Astrocyte of the spinal cord (primary cell): ENCODE measurements at regions not wholly inside any gene's neighbourhood (a gene's known extent, or its start where the extent isn't known, plus 50 kb on each side); places are given as distances from the start of the nearest gene placed in this dataset.

Source experiments
- DNase-seq: peaks from one replicate; pipeline ENCODE4 v3.0.0; 2011; ENCODE audit warnings: low read depth, low spot score
- H3K4me3 ChIP-seq: 2 replicates; pipeline ENCODE4 v1.5.1; 2011; ENCODE audit warnings: low read depth, mild to moderate bottlenecking, low read length, moderate library complexity
- in situ Hi-C: cut with HindIII; loops from 2 replicates; pipeline ENCODE4 v1.10.0; 2017; ENCODE audit warnings: low sequenced_read_pairs
- TF ChIP-seq, protein P1 (sequence below): IDR thresholded peaks from 2 replicates; pipeline ENCODE4 v1.5.1; 2012; ENCODE audit warnings: low read depth, mild to moderate bottlenecking, low read length, inconsistent platforms

- TF ChIP-seq, protein P1, sequence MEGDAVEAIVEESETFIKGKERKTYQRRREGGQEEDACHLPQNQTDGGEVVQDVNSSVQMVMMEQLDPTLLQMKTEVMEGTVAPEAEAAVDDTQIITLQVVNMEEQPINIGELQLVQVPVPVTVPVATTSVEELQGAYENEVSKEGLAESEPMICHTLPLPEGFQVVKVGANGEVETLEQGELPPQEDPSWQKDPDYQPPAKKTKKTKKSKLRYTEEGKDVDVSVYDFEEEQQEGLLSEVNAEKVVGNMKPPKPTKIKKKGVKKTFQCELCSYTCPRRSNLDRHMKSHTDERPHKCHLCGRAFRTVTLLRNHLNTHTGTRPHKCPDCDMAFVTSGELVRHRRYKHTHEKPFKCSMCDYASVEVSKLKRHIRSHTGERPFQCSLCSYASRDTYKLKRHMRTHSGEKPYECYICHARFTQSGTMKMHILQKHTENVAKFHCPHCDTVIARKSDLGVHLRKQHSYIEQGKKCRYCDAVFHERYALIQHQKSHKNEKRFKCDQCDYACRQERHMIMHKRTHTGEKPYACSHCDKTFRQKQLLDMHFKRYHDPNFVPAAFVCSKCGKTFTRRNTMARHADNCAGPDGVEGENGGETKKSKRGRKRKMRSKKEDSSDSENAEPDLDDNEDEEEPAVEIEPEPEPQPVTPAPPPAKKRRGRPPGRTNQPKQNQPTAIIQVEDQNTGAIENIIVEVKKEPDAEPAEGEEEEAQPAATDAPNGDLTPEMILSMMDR: no peak
- in situ Hi-C loops: no loop called here
These were observed 391.9 kb upstream of the NPVF start for GRCh38 chr7:25619963-25620799.

DNA sequence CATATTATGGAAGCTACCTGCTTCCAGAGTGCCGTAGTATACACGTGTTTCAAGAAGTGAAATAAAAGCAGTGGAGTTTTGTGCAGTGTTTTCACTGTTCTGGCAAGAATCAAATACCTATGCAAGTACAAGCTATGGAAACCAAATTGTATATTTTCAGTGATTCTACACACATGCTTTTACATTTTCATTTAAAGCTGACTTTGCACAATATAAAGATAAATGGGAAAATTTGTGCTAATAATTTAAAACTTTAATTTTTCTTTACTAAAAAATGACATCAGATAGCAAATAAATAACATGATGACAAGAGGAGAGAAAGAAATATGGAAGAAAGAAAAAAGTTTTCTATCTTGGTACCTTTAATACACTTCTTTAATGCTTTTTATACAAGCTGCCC is 393.7 kb upstream of the NPVF start:
- DNase-seq: no peak
- in situ Hi-C loops: no loop called here
- TF ChIP-seq, protein P1: no peak
- H3K4me3 ChIP-seq: no peak overlapping the region

More at GRCh38 chr7:25619963-25620799, 391.9 kb upstream of the NPVF start:
- no peak overlapping the region for H3K4me3 ChIP-seq
- DNase-seq: no peak

DNA sequence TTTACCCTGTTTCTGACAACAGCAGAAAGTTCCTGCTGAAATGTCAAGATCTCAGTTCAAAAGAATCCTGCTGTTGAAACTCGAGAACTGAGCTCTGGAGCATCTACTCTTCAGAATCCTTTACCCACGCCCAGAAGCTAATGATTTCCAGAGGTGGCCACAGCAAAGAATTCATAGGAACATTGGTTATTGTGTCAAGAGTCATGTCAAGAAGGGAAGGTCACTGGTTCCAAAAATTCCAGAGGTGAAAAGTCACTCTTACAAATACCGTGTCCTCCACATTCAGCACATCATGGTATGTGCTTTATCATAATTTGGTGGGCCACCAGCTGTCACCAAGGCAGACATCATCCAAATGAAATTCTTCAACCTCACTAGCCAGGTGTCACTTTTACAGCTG is 394.4 kb upstream of the NPVF start:
- no peak for DNase-seq
- no peak overlapping the region for H3K4me3 ChIP-seq
- TF ChIP-seq, protein P1: no peak
- in situ Hi-C loops: no loop called here

DNA sequence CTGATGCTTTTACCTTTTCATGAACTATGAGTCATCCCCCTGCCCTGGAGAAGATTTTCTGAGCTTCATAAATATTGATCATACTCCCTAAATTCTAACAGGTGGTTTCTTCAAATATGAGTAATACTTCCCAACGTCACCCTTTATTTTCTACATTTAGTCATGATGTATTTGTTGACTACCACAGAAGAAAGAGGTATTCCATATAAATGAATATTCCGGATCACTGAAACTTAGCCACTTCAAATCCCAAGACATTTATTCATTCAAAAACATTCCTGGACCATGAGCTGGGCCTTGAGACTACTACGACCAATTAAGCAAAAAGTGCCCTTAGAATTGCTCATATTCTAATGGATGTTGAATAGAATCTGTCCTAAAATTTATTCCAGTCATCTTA is 395.8 kb upstream of the NPVF start:
- in situ Hi-C loops: no loop called here
- no peak for DNase-seq
- H3K4me3 ChIP-seq: no peak overlapping the region
- TF ChIP-seq, protein P1: no peak

DNA sequence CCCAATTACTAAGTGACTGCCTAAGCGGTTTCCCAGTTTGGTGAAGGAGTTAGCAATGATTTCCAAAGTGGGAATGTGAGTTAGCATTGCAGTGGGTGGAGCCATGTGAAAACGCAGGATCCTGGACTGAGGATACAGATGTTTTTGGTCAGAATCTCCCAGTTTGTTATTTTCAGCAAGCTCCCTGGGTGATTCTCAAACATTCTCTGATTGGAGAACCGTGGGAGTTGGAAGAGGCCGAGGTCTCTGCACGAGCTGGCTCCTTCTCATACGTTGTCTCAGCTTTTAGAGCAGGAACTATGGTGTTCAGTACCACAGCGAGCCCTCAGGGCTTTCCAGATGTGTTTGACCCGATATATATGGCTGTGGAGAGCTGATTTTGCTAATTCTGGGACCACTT is 396.5 kb upstream of the NPVF start:
- in situ Hi-C loops: no loop called here
- no peak for DNase-seq
- TF ChIP-seq, protein P1: no peak
- no peak overlapping the region for H3K4me3 ChIP-seq

DNA sequence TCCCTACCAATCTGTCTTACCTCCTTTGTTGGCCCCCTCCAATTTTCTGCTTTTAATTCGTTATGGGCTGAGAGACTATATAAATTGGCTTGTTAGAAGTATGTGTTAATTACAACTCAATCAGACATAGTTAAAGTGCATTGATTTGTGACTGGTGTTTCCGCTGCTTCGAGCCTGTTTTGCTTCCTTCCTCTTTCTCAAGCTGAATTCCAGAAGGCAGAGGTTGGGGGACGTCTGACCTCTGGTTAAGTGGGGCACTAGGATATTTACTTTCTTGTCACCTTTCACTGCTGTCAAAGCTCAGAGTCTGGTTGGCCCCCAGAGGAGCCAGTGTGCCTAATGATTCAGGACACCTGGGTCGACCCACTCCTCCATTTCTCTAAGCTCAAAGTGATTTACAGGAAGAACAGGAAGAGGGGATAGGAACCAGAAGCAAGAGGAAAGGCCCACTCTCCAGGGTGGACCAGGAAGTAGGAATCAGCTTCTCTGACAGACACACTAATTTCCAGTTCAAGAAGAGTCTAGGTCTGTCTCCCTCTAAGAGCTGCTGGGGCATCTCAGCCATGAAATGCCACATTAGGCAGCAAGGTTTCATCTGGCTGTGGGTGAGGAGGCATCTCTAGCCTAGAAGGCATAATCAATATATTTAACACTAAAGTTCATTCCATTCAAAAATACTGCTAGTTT is 397.2 kb upstream of the NPVF start:
- DNase-seq: no peak
- TF ChIP-seq, protein P1: no peak
- in situ Hi-C loops: no loop called here
- no peak overlapping the region for H3K4me3 ChIP-seq
